ENCODE measurements at regions not wholly inside any gene's neighbourhood (a gene's known extent, or its start where the extent isn't known, plus 50 kb on each side); places are given as distances from the start of the nearest gene placed in this dataset.

DNA sequence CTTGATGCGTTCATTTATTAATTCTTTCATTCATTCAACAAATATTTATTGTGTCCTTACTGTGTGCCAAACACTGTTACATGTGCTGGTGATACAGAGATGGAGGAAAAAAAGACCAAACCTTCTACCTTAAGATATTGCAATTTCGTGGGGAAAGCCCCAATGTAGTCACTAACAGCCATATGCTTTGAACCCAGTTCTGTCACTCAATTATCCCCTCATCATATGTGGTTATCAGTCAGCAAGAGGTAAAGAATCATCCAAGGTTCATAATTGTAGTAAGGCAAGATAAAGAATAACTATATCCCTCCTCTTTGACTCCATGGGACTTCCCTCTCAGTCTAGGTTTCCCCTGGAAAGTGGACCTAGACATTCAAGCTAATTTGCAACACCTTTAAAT lies 1185.6 kb upstream of the CELF4 start:
- H3K4me1 ChIP-seq (replicated peaks in 1 of 4; ENCODE audit: control insufficient read depth in 3 of 4, insufficient read depth in 4 of 4, low read length in 3 of 4): peaks cover 0 to 3% (median 0%) of the 10 kb centered on the region in 4 experiments; a peak in 1 of 7 replicates
- no peak for TF ChIP-seq ZNF274 (IDR thresholded peaks at IDR 0.05; ENCODE audit: borderline replicate concordance, extremely low read depth, low read length)
- TF ChIP-seq BRCA1 (IDR thresholded peaks at IDR 0.05; ENCODE audit: low read depth, low read length): no peak
- no peak for TF ChIP-seq FOSL1 (IDR thresholded peaks at IDR 0.05; ENCODE audit: insufficient read depth, low read depth, low read length)
- no peak for TF ChIP-seq SP1 (IDR thresholded peaks at IDR 0.05; ENCODE audit: low read depth, low read length)
- TF ChIP-seq SUZ12 (IDR thresholded peaks at IDR 0.05; ENCODE audit: low read length): no peak
- TF ChIP-seq RNF2 (IDR thresholded peaks at IDR 0.05; ENCODE audit: borderline replicate concordance, low read depth, low read length, missing control alignments, poor library complexity, severe bottlenecking): no peak
- no peak for TF ChIP-seq TCF12 (IDR thresholded peaks at IDR 0.05; ENCODE audit: low read depth, low read length)
- no peak for TF ChIP-seq SIX5 (IDR thresholded peaks at IDR 0.05; ENCODE audit: low read depth, low read length)
- no peak for TF ChIP-seq TAF1 (IDR thresholded peaks at IDR 0.05; ENCODE audit: low read depth, low read length)
- TF ChIP-seq CBX5 (IDR thresholded peaks at IDR 0.05; ENCODE audit: low read depth, low read length): no peak
- TF ChIP-seq NRF1 (IDR thresholded peaks at IDR 0.05; ENCODE audit: low read depth, low read length): no peak
- no peak for TF ChIP-seq BCL11A (IDR thresholded peaks at IDR 0.05; ENCODE audit: low read depth in 2 of 2, low read length in 2 of 2)
- no peak for TF ChIP-seq HDAC6 (IDR thresholded peaks at IDR 0.05; ENCODE audit: low read depth, low read length)
- no peak for TF ChIP-seq MAFK (IDR thresholded peaks at IDR 0.05; ENCODE audit: low read depth, low read length)
- no peak overlapping the region for H2BK120ac ChIP-seq (replicated peaks; ENCODE audit: low read depth, low read length)
- FAIRE-seq: no peak
- H3K18ac ChIP-seq (ENCODE audit: extremely low read depth, low read length): no peak overlapping the region
- no peak overlapping the region for H2BK5ac ChIP-seq (ENCODE audit: low read depth, low read length)
- H3K23me2 ChIP-seq (ENCODE audit: low read depth, low read length): no peaks in the 10 kb centered on the region
- H3K23ac ChIP-seq (ENCODE audit: insufficient read length): no peak overlapping the region
- CTCF ChIA-PET (ENCODE audit: partially characterized antibody): interaction anchor here (1.6 kb wide), 1 partner anchor 20 kb away, joined by 3 read pairs; no protein-coding TSS in a partner anchor
- no peaks in the 10 kb centered on the region for H3K9me3 ChIP-seq (ENCODE audit: insufficient read depth in 2 of 2, low read depth in 1 of 2, low read length in 1 of 2)
- DNase-seq (ENCODE audit: low read depth in 1 of 2, low spot score in 2 of 2): no peak
- H2AFZ ChIP-seq (ENCODE audit: low read length): peak overlapping the region; percentile 68; the same call in 1 of the 2 replicates
- H3K79me1 ChIP-seq (ENCODE audit: low read depth, low read length): no peaks in the 10 kb centered on the region
- no peak overlapping the region for H2BK15ac ChIP-seq (ENCODE audit: low read length)
- no peaks in the 10 kb centered on the region for H3K27me3 ChIP-seq (replicated peaks in 1 of 4; ENCODE audit: control insufficient read depth in 3 of 4, extremely low read depth in 1 of 4, insufficient read depth in 3 of 4, low read length in 3 of 4)
- no peak overlapping the region for H2BK20ac ChIP-seq (ENCODE audit: low read length)
- H4K5ac ChIP-seq (ENCODE audit: insufficient read length, low read depth, low read length): no peak overlapping the region
- H4K91ac ChIP-seq (replicated peaks; ENCODE audit: insufficient read length, low read length): no peak overlapping the region
- 86% methylated on average over 2 of the region's 2 CpGs; no CpG with 5 or more reads in 1 of the 2 experiments for WGBS, 2 experiments (ENCODE audit: extremely low coverage in 1 of 2, insufficient coverage in 1 of 2, insufficient read length in 1 of 2, insufficient replicate concordance in 2 of 2, low coverage in 1 of 2, low lambda C conversion rate in 2 of 2, missing lambda C conversion rate in 1 of 2)
- no peaks in the 10 kb centered on the region for H4K20me1 ChIP-seq (replicated peaks in 1 of 2; ENCODE audit: control insufficient read depth in 1 of 2, insufficient read depth in 2 of 2, low read length in 2 of 2)
- H3K56ac ChIP-seq (replicated peaks; ENCODE audit: insufficient read length, low read depth, low read length): no peak overlapping the region
- POLR2A ChIA-PET (ENCODE audit: partially characterized antibody): no interaction called here
- no peak overlapping the region for H2BK12ac ChIP-seq (ENCODE audit: low read depth, low read length)
- H3K79me2 ChIP-seq (ENCODE audit: control insufficient read depth in 1 of 2, insufficient read depth in 2 of 2, low read length in 2 of 2): no peaks in the 10 kb centered on the region
- H3K4me2 ChIP-seq (ENCODE audit: insufficient read depth in 1 of 2, low read depth in 2 of 2, low read length in 2 of 2): no peak overlapping the region
- H4K8ac ChIP-seq (ENCODE audit: extremely low read depth, insufficient read depth, low read length): no peak overlapping the region
- H3K4ac ChIP-seq (replicated peaks; ENCODE audit: insufficient read length, low read depth, low read length): no peak overlapping the region
- no peak overlapping the region for H3K4me3 ChIP-seq (ENCODE audit: extremely low read depth in 1 of 4, insufficient read depth in 2 of 4, low read depth in 3 of 4, low read length in 4 of 4)
- H3K9ac ChIP-seq (replicated peaks in 1 of 4; ENCODE audit: extremely low read depth in 1 of 4, low read depth in 3 of 4, low read length in 3 of 4): no peak overlapping the region
- no peak overlapping the region for H3K27ac ChIP-seq (ENCODE audit: low read depth, low read length)
- no peak overlapping the region for H2AK5ac ChIP-seq (ENCODE audit: low read depth, low read length)
- no peaks in the 10 kb centered on the region for H3K36me3 ChIP-seq (ENCODE audit: control insufficient read depth in 2 of 4, insufficient read depth in 4 of 4, low read length in 3 of 4)
- no peak overlapping the region for H3K14ac ChIP-seq (ENCODE audit: insufficient read length)

Data from H1 (cell line).